GM12878 (cell line): ENCODE measurements at regions not wholly inside any gene's neighbourhood (a gene's known extent, or its start where the extent isn't known, plus 50 kb on each side); places are given as distances from the start of the nearest gene placed in this dataset.

Experiments
- ATAC-seq: fragments of 200-7000 bp; cut with Tn5 transposase; 3 replicates; pipeline ENCODE4 v1.9.1; 2020; ENCODE audit warnings: mild to moderate bottlenecking, moderate library complexity
- BruUV-seq: library from RNA; stranded (reverse); fragments of 400-500 nt; replicated peaks from 2 replicates; lab custom pipeline; 2021; lab: Mats Ljungman, UMichigan
- CTCF ChIA-PET: fragments of 300-600 bp; sonication (Branson Sonifier 250); formaldehyde crosslinking; extraction: SDS; loops from one replicate; lab custom pipeline; 2021; ENCODE audit warnings: inconsistent platforms; lab: Yijun Ruan, JAX
- POLR2A ChIA-PET: fragments of 350-600 bp; formaldehyde crosslinking; extraction: SDS; loops from one replicate; lab custom pipeline; 2021; ENCODE audit warnings: inconsistent platforms; lab: Charles Lee
- RAD21 ChIA-PET: fragments of 300-600 bp; sonication (Branson Sonifier 250); formaldehyde crosslinking; loops from one replicate; lab custom pipeline; 2023; ENCODE audit warnings: antibody characterized with exemption; ENCODE audit not compliant: unreplicated experiment; lab: Charles Lee
- SMC1A ChIA-PET: fragments of 300-600 bp; sonication (Branson Sonifier 250); formaldehyde crosslinking; loops from one replicate; lab custom pipeline; 2023; ENCODE audit not compliant: unreplicated experiment, uncharacterized antibody; lab: Charles Lee
- DNase-seq: peaks from one replicate; pipeline ENCODE4 v3.0.0-alpha.2; 2011; ENCODE audit warnings: low read depth, low spot score
- FAIRE-seq: peaks from 3 replicates; lab custom pipeline; 2011; peaks lifted over from hg19 to GRCh38; lab: Jason Lieb, UNC
- H2AFZ ChIP-seq: 2 replicates; pipeline ENCODE4 v1.6.0; 2011; ENCODE audit warnings: low read depth, low read length, control low read depth; ENCODE audit not compliant: control insufficient read depth
- H3K27ac ChIP-seq: 2 replicates; pipeline ENCODE4 v1.5.1; 2011; ENCODE audit warnings: control low read depth; ENCODE audit not compliant: control insufficient read depth, insufficient read depth
- H3K27me3 ChIP-seq, 2 experiments: replicated peaks in 1 of 2; 2 replicates each; pipeline versions ENCODE4 v1.6.0 to v1.6.1; 2011; ENCODE audit warnings: low read length in 1 of 2; ENCODE audit not compliant: control insufficient read depth in 2 of 2, insufficient read depth in 2 of 2
- H3K36me3 ChIP-seq, 2 experiments: 2 replicates each; pipeline ENCODE4 v1.5.1; 2011; ENCODE audit warnings: low read length in 1 of 2; ENCODE audit not compliant: control insufficient read depth in 2 of 2, insufficient read depth in 2 of 2
- H3K4me1 ChIP-seq: 2 replicates; pipeline ENCODE4 v1.6.1; 2011; ENCODE audit warnings: mild to moderate bottlenecking, low read length, moderate library complexity, mixed read lengths; ENCODE audit not compliant: control insufficient read depth, insufficient read depth
- H3K4me2 ChIP-seq: 2 replicates; pipeline ENCODE4 v1.6.0; 2011; ENCODE audit warnings: control low read depth; ENCODE audit not compliant: control insufficient read depth, insufficient read depth
- H3K4me3 ChIP-seq: fragments of 200-600 bp; sonication (generic); 2 replicates; pipeline ENCODE4 v1.5.1; 2016
- H3K79me2 ChIP-seq: 2 replicates; pipeline ENCODE4 v1.6.0; 2011; ENCODE audit warnings: low read length; ENCODE audit not compliant: control insufficient read depth, insufficient read depth
- H3K9ac ChIP-seq: 2 replicates; pipeline ENCODE4 v1.8.0; 2011; ENCODE audit warnings: low read length, control low read depth, mixed read lengths; ENCODE audit not compliant: control insufficient read depth, insufficient read depth
- H3K9me3 ChIP-seq: replicated peaks from 3 replicates; pipeline ENCODE4 v1.5.1; 2011; ENCODE audit warnings: mild to moderate bottlenecking, low read length; ENCODE audit not compliant: control insufficient read depth, insufficient read depth
- H4K20me1 ChIP-seq: 2 replicates; pipeline ENCODE4 v1.6.0; 2011; ENCODE audit not compliant: control insufficient read depth, insufficient read depth
- FOS ChIP-seq: IDR thresholded peaks from 3 replicates; pipeline ENCODE4 v1.6.1; 2011; ENCODE audit warnings: borderline replicate concordance; ENCODE audit not compliant: insufficient read length; ENCODE audit errors: extremely low read depth
- MTA3 ChIP-seq: IDR thresholded peaks from 2 replicates; pipeline ENCODE4 v1.6.1; 2012; ENCODE audit warnings: low read length, inconsistent platforms, borderline replicate concordance
- MYB ChIP-seq: fragments of 150-350 bp; IDR thresholded peaks from 2 replicates; pipeline ENCODE4 v1.6.1; 2014; ENCODE audit warnings: mild to moderate bottlenecking, low read depth, low read length, borderline replicate concordance
- PML ChIP-seq: IDR thresholded peaks from 2 replicates; pipeline ENCODE4 v1.6.1; 2012; ENCODE audit warnings: low read length, inconsistent platforms
- POLR2A ChIP-seq: IDR thresholded peaks from 2 replicates; pipeline ENCODE4 v1.6.1; 2011; ENCODE audit warnings: low read depth, mild to moderate bottlenecking, low read length
- RAD21 ChIP-seq: IDR thresholded peaks from 2 replicates; pipeline ENCODE4 v1.6.1; 2011; ENCODE audit warnings: mild to moderate bottlenecking, low read depth, low read length, moderate library complexity; ENCODE audit not compliant: insufficient read depth
- SP1 ChIP-seq: IDR thresholded peaks from one replicate; pipeline ENCODE4 v1.6.1; 2011; ENCODE audit warnings: low read depth, low read length
- SPI1 ChIP-seq: IDR thresholded peaks from 2 replicates; pipeline ENCODE4 v1.6.1; 2011; ENCODE audit warnings: low read depth, mild to moderate bottlenecking, low read length, moderate library complexity, borderline replicate concordance; ENCODE audit not compliant: insufficient read depth
- SUZ12 ChIP-seq: fragments of 200-600 bp; sonication (generic); IDR thresholded peaks from one replicate; pipeline ENCODE4 v1.6.1; 2018; ENCODE audit warnings: antibody characterized with exemption, mild to moderate bottlenecking; ENCODE audit not compliant: unreplicated experiment
- TCF3 ChIP-seq: IDR thresholded peaks from 2 replicates; pipeline ENCODE4 v1.6.1; 2012; ENCODE audit warnings: low read depth, mild to moderate bottlenecking, low read length, borderline replicate concordance; ENCODE audit not compliant: insufficient read depth
- ZBED1 ChIP-seq: IDR thresholded peaks from 2 replicates; pipeline ENCODE4 v1.6.1; 2016; ENCODE audit warnings: borderline replicate concordance
- ZNF207 ChIP-seq: fragments of 450-650 bp; IDR thresholded peaks from 2 replicates; pipeline ENCODE4 v1.6.1; 2014; ENCODE audit warnings: antibody characterized with exemption, mild to moderate bottlenecking, borderline replicate concordance
- ZNF384 ChIP-seq: IDR thresholded peaks from 2 replicates; pipeline ENCODE4 v1.6.1; 2012; ENCODE audit warnings: low read depth, mild to moderate bottlenecking, low read length, improper control_type of control experiment, borderline replicate concordance
- WGBS: methylation state at CpG from one replicate; pipeline ENCODE4 v1.1.6; 2016; ENCODE audit warnings: low lambda C conversion rate; ENCODE audit not compliant: insufficient replicate concordance, insufficient coverage; ENCODE audit errors: missing lambda C conversion rate; 5-methylcytosine and 5-hydroxymethylcytosine counted together
- in situ Hi-C: fragments of 300-500 bp; cut with MboI; formaldehyde crosslinking; loops from 9 replicates; pipeline ENCODE4 v1.14.3; 2018; ENCODE audit warnings: mixed read lengths
- intact Hi-C: fragments of 100-400 bp; cut with micrococcal nuclease; formaldehyde crosslinking; loops from one replicate; pipeline ENCODE4 v1.14.2; 2022; ENCODE audit not compliant: unreplicated experiment
- TF ChIP-seq, protein P1 (sequence below): fragments of 150-350 bp; IDR thresholded peaks from 2 replicates; pipeline ENCODE4 v1.6.1; 2016; ENCODE audit warnings: low read depth, low read length
- TF ChIP-seq, protein P2 (sequence below): fragments of 450-650 bp; IDR thresholded peaks from 2 replicates; pipeline ENCODE4 v1.6.1; 2014; ENCODE audit warnings: mild to moderate bottlenecking
- TF ChIP-seq, protein P3 (sequence below): fragments of 450-650 bp; IDR thresholded peaks from 2 replicates; pipeline ENCODE4 v1.6.1; 2017; ENCODE audit warnings: mild to moderate bottlenecking, moderate library complexity

DNA sequence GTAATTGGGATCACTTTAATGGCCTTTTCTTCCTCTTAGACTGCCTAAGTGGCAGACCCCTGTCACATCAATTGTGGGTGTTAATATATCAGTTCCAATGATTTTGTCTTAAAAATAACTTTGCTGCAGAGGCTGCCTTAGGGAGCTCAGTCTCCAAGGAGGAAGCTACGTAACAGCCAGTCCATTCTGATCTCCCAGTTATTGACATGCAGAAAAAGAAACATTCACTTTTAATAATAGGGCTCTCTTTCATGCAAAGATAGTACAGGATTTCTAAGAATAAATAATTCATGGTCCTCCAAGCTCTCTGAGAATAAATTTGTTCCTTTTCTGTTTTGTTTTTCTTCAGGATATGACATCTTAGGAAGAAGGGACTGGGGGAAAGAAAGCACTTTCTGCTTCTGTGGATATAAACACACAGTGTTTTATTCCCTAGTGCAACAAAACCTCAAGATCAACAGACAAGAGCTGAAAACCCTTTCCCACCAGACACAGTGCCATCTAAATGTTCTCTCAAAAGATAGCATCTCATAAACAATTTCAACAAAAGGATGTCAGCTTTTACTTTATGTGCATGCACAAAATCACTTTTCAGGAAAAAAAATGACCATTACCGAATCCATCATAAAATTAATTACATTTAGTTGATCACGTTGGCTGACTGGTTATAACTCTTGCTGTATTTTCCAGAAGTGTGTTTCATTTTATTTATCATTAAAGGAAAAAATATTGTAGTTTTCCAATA lies 372.4 kb upstream of the SLC7A11 start:
- Histone ChIP-seq H3K9me3 (no peaks in the 10 kb centered on the region), H4K20me1 (no peaks in the 10 kb centered on the region), H3K79me2 (no peaks in the 10 kb centered on the region), H3K27me3 (no peaks in the 10 kb centered on the region), H3K27ac (no peak overlapping the region), H3K4me2 (no peak overlapping the region), H3K4me3 (no peak overlapping the region), H3K4me1 (no peaks in the 10 kb centered on the region), H3K9ac (no peak overlapping the region), H3K36me3 (no peaks in the 10 kb centered on the region), H2AFZ (no peak overlapping the region)
- intact Hi-C loops (no loop called here), in situ Hi-C loops (no loop called here)
- FAIRE-seq (no peak), DNase-seq (no peak), ATAC-seq (no peak)
- ChIA-PET SMC1A (interaction anchor here (1.1 to 1.2 kb wide), 2 partner anchors 46 to 63 kb away, joined by 3 to 4 read pairs; no protein-coding TSS in a partner anchor), POLR2A (interaction anchor here (1.6 kb wide), 1 partner anchor 13 kb away, joined by 3 read pairs; no protein-coding TSS in a partner anchor), CTCF (no interaction called here), RAD21 (no interaction called here)
- 11% methylated on average over 3 of the region's 3 CpGs for WGBS
- no TSS peak for BruUV-seq
- TF ChIP-seq, protein P1, sequence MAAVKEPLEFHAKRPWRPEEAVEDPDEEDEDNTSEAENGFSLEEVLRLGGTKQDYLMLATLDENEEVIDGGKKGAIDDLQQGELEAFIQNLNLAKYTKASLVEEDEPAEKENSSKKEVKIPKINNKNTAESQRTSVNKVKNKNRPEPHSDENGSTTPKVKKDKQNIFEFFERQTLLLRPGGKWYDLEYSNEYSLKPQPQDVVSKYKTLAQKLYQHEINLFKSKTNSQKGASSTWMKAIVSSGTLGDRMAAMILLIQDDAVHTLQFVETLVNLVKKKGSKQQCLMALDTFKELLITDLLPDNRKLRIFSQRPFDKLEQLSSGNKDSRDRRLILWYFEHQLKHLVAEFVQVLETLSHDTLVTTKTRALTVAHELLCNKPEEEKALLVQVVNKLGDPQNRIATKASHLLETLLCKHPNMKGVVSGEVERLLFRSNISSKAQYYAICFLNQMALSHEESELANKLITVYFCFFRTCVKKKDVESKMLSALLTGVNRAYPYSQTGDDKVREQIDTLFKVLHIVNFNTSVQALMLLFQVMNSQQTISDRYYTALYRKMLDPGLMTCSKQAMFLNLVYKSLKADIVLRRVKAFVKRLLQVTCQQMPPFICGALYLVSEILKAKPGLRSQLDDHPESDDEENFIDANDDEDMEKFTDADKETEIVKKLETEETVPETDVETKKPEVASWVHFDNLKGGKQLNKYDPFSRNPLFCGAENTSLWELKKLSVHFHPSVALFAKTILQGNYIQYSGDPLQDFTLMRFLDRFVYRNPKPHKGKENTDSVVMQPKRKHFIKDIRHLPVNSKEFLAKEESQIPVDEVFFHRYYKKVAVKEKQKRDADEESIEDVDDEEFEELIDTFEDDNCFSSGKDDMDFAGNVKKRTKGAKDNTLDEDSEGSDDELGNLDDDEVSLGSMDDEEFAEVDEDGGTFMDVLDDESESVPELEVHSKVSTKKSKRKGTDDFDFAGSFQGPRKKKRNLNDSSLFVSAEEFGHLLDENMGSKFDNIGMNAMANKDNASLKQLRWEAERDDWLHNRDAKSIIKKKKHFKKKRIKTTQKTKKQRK = no peak
- TF ChIP-seq MYB = no peak
- no peak for TF ChIP-seq ZNF207
- no peak for TF ChIP-seq SPI1
- TF ChIP-seq RAD21 = no peak
- no peak for TF ChIP-seq SUZ12
- TF ChIP-seq, protein P2, sequence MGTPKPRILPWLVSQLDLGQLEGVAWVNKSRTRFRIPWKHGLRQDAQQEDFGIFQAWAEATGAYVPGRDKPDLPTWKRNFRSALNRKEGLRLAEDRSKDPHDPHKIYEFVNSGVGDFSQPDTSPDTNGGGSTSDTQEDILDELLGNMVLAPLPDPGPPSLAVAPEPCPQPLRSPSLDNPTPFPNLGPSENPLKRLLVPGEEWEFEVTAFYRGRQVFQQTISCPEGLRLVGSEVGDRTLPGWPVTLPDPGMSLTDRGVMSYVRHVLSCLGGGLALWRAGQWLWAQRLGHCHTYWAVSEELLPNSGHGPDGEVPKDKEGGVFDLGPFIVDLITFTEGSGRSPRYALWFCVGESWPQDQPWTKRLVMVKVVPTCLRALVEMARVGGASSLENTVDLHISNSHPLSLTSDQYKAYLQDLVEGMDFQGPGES = no peak
- no peak for TF ChIP-seq SP1
- TF ChIP-seq, protein P3, sequence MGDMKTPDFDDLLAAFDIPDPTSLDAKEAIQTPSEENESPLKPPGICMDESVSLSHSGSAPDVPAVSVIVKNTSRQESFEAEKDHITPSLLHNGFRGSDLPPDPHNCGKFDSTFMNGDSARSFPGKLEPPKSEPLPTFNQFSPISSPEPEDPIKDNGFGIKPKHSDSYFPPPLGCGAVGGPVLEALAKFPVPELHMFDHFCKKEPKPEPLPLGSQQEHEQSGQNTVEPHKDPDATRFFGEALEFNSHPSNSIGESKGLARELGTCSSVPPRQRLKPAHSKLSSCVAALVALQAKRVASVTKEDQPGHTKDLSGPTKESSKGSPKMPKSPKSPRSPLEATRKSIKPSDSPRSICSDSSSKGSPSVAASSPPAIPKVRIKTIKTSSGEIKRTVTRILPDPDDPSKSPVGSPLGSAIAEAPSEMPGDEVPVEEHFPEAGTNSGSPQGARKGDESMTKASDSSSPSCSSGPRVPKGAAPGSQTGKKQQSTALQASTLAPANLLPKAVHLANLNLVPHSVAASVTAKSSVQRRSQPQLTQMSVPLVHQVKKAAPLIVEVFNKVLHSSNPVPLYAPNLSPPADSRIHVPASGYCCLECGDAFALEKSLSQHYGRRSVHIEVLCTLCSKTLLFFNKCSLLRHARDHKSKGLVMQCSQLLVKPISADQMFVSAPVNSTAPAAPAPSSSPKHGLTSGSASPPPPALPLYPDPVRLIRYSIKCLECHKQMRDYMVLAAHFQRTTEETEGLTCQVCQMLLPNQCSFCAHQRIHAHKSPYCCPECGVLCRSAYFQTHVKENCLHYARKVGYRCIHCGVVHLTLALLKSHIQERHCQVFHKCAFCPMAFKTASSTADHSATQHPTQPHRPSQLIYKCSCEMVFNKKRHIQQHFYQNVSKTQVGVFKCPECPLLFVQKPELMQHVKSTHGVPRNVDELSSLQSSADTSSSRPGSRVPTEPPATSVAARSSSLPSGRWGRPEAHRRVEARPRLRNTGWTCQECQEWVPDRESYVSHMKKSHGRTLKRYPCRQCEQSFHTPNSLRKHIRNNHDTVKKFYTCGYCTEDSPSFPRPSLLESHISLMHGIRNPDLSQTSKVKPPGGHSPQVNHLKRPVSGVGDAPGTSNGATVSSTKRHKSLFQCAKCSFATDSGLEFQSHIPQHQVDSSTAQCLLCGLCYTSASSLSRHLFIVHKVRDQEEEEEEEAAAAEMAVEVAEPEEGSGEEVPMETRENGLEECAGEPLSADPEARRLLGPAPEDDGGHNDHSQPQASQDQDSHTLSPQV = no peak
- no peak for TF ChIP-seq FOS
- TF ChIP-seq MTA3 = no peak
- TF ChIP-seq ZBED1 = no peak
- TF ChIP-seq ZNF384 = no peak
- TF ChIP-seq POLR2A = no peak
- no peak for TF ChIP-seq TCF3
- TF ChIP-seq PML = no peak
